Left lung (tissue), 4 donors: ENCODE measurements at regions not wholly inside any gene's neighbourhood (a gene's known extent, or its start where the extent isn't known, plus 50 kb on each side); places are given as distances from the start of the nearest gene placed in this dataset.

Experiments used
- ATAC-seq: fragments of 200-7000 bp; cut with Tn5 transposase; one replicate; pipeline ENCODE4 v1.9.1; 2020; ENCODE audit warnings: moderate library complexity
- DNase-seq, 4 donors: peaks; one replicate each; pipeline ENCODE4 v3.0.0-alpha.2; 2013 to 2020
- H3K27ac ChIP-seq, 2 donors: fragments of 200-600 bp; sonication (generic) in 1 of 2; one replicate each; pipeline versions ENCODE4 v1.5.0 to v1.8.0; 2020 to 2021
- H3K27me3 ChIP-seq, 2 donors: fragments of 200-600 bp; sonication (generic) in 1 of 2; one replicate each; pipeline versions ENCODE4 v1.5.0 to v1.8.0; 2020 to 2021
- H3K36me3 ChIP-seq, 2 donors: fragments of 200-600 bp; sonication (generic) in 1 of 2; one replicate each; pipeline versions ENCODE4 v1.5.0 to v1.8.0; 2020 to 2021
- H3K4me1 ChIP-seq, 2 donors: fragments of 200-600 bp; one replicate each; pipeline ENCODE4 v1.8.0; 2021
- H3K4me3 ChIP-seq, 2 donors: fragments of 200-600 bp; sonication (generic) in 1 of 2; one replicate each; pipeline versions ENCODE4 v1.5.0 to v1.8.0; 2020 to 2021; ENCODE audit warnings: mild to moderate bottlenecking in 1 of 2
- H3K9me3 ChIP-seq, 2 donors: fragments of 200-600 bp; sonication (generic) in 1 of 2; one replicate each; pipeline versions ENCODE4 v1.5.0 to v1.8.0; 2020 to 2021
- intact Hi-C, 2 donors: fragments of 100-400 bp; cut with DNase I; formaldehyde crosslinking; loops; one replicate each; pipeline versions ENCODE4 v1.11.2 to v1.14.2; 2022
- TF ChIP-seq, protein P1 (sequence below), 2 donors: fragments of 200-600 bp; sonication (generic) in 1 of 2; IDR thresholded peaks; one replicate each; pipeline versions ENCODE4 v1.5.0 to v1.8.0; 2021; ENCODE audit warnings: antibody characterized with exemption in 2 of 2
- donor health status: DM: no; HTN: yes; CAD: no.
- donor health status: DM: no; HTN: no; CAD: no.

DNA sequence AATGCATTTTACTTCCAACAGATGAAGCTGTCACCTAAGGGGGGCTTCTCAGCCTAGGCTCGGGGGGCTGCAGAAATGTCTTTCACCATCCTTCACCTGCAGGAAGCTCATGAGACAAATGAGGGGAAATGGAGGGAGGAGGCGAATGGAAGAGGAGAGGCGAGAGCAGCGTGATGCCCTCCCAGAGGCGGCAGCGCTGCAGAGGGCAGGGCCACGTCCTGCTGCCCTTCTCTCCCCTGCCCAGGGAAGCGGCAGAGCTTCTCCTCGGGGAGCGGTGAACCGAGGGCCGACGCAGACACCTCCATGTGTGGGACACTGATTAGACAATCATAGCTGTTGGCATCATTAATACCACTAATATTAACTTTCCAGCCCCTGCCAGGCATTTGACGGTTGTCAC is 78.3 kb downstream of the SERPINA3 start:
- H3K9me3 ChIP-seq = no peaks in the 10 kb centered on the region
- DNase-seq (no peak), ATAC-seq (no peak)
- H3K36me3 ChIP-seq = no peaks in the 10 kb centered on the region
- peaks cover 0 to 5% of the 10 kb centered on the region in 2 donors for H3K4me1 ChIP-seq
- H3K4me3 ChIP-seq = no peak overlapping the region
- H3K27ac ChIP-seq = no peak overlapping the region
- intact Hi-C loops = no loop called here
- peaks cover 0 to 35% of the 10 kb centered on the region in 2 donors for H3K27me3 ChIP-seq
- TF ChIP-seq, protein P1, sequence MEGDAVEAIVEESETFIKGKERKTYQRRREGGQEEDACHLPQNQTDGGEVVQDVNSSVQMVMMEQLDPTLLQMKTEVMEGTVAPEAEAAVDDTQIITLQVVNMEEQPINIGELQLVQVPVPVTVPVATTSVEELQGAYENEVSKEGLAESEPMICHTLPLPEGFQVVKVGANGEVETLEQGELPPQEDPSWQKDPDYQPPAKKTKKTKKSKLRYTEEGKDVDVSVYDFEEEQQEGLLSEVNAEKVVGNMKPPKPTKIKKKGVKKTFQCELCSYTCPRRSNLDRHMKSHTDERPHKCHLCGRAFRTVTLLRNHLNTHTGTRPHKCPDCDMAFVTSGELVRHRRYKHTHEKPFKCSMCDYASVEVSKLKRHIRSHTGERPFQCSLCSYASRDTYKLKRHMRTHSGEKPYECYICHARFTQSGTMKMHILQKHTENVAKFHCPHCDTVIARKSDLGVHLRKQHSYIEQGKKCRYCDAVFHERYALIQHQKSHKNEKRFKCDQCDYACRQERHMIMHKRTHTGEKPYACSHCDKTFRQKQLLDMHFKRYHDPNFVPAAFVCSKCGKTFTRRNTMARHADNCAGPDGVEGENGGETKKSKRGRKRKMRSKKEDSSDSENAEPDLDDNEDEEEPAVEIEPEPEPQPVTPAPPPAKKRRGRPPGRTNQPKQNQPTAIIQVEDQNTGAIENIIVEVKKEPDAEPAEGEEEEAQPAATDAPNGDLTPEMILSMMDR (IDR thresholded peaks at IDR 0.05) = no peak

DNA sequence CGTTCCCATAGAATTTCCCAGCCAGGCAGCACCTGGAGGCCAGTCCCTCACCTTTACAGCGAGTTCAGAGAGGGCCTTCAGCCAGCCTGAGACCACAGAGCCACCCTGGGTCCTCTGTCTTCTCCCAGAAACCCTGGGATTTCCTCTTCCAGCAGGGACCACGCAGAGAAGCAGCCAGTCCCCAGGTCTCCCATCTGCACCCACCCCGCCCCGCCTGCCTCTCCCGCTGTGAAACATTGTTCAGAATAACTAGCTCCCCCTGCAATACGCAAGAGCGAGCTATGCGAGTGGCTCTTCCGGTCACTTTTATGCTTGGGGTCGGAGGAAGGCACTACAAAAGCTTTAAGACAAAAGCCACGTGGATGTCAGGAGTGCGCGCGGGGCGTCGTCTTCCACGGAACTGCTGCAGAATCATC is 77.8 kb downstream of the SERPINA3 start:
- intact Hi-C loops = loop anchor here in 1 of 2 donors (10.0 kb wide), 1 partner anchor 745 kb away; no protein-coding TSS in a partner anchor
- Histone ChIP-seq H3K4me3 (no peak overlapping the region), H3K36me3 (no peaks in the 10 kb centered on the region), H3K9me3 (no peaks in the 10 kb centered on the region), H3K4me1 (peaks cover 0 to 5% of the 10 kb centered on the region in 2 donors), H3K27ac (no peak overlapping the region), H3K27me3 (peaks cover 0 to 35% of the 10 kb centered on the region in 2 donors)
- ATAC-seq (no peak), DNase-seq (no peak)
- TF ChIP-seq, protein P1 (IDR thresholded peaks at IDR 0.05) = no peak

DNA sequence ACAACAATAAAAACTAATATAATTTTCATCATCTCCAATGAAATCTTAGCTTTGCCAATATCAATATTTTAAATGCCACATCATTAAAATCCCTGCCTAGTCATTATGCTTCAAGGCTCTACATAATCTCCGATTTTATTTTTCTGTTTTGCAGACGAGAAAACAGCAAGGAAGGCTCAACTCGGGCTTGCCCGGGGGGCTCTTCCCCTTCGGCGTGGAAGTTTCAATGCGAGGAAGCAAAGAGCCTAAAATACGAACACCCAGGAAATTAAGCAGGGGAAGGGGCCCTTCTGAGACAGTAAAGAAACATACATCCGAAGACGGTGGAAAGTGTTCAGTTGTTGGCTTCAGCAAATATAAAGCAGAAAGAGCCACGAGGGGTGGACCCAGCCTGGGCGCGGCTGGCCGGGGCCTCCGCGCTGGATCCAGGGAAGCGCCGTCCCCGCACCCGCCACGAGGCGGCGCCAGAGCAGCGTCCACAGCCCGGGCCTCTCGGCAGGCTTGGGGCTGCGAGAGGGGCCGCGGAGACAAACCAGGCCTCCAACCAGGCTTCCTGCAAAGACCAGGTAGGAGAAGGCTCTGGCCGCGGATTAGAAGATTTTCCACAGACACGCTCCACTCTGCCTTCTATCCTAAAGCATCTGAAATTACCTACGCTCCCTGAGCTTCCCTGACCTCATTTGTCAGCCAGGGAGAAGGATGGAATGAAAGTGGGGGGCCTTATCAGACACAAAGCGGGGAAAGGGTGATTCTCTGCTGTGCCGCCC is 77.2 kb downstream of the SERPINA3 start:
- DNase-seq (peak; percentile 41 to 86 (median 66)), ATAC-seq (peak; percentile 98)
- Histone ChIP-seq H3K4me1 (peaks cover 0 to 5% of the 10 kb centered on the region in 2 donors), H3K27ac (no peak overlapping the region), H3K36me3 (no peaks in the 10 kb centered on the region), H3K4me3 (no peak overlapping the region), H3K27me3 (peaks cover 0 to 35% of the 10 kb centered on the region in 2 donors), H3K9me3 (no peaks in the 10 kb centered on the region)
- intact Hi-C loops = loop anchor here in 1 of 2 donors (10.0 kb wide), 1 partner anchor 745 kb away; no protein-coding TSS in a partner anchor
- TF ChIP-seq, protein P1 (IDR thresholded peaks at IDR 0.05) = peak; percentile 87 to 94

DNA sequence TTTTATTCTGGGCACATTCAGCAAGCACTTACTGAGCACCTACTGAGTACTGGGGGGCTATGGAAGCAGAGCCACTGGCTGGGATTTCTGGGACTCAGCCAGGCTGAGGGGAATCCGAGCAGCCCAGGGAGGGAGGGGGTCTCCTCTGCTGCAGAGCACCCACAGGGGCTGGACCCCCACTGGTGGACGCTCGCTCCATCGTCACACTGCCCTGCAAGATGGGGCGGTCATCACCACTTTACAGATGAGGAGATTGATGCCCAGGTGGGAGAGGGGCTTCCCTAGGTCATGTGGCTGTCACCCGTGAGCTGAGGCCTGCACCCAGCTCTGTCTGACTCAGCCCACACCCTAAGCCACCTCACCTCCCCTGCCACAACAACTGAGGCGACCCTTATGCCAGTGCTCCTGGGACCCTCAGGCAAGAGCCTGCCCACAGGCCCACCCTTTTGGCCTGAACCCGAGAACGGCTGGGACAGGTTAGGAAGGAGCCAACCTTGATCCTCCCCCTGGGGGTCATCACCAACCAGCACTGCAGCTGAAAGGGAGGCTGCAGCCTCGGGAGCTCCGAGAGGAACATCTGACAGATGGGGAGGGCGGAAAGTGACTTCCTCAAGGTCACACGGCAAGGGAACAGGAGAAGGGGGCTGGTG is 74.4 kb downstream of the SERPINA3 start:
- ATAC-seq = no peak
- H3K27me3 ChIP-seq = peaks cover 0 to 39% of the 10 kb centered on the region in 2 donors
- H3K4me1 ChIP-seq = peaks cover 0 to 5% of the 10 kb centered on the region in 2 donors
- DNase-seq = no peak
- intact Hi-C loops = loop anchor here in 1 of 2 donors (10.0 kb wide), 1 partner anchor 748 kb away; no protein-coding TSS in a partner anchor
- no peak overlapping the region for H3K4me3 ChIP-seq
- H3K36me3 ChIP-seq = no peaks in the 10 kb centered on the region
- TF ChIP-seq, protein P1 (IDR thresholded peaks at IDR 0.05) = no peak
- H3K9me3 ChIP-seq = no peaks in the 10 kb centered on the region
- no peak overlapping the region for H3K27ac ChIP-seq
